Stimulated activated CD4-positive, alpha-beta T cell treated with anti-CD3 and anti-CD28 coated beads, Interleukin-4, amount 100 ng/mL, for 4 hours (primary cell): ENCODE measurements at regions not wholly inside any gene's neighbourhood (a gene's known extent, or its start where the extent isn't known, plus 50 kb on each side); places are given as distances from the start of the nearest gene placed in this dataset.

Experiments
- DNase-seq, 2 experiments: peaks; one replicate each; pipeline ENCODE4 v3.0.0-alpha.2; 2020

- no peak for DNase-seq
Observed at GRCh38 chr19:27773318-27774094, 1439.4 kb downstream of the UQCRFS1 start.

GRCh38 chr19:27772059-27772458 lies 1440.9 kb downstream of the UQCRFS1 start:
- no peak for DNase-seq

- no peak for DNase-seq
Observed at GRCh38 chr19:27770095-27770494, 1442.9 kb downstream of the UQCRFS1 start.

GRCh38 chr19:27767234-27767633 lies 1445.7 kb downstream of the UQCRFS1 start:
- no peak for DNase-seq

GRCh38 chr19:27765912-27766725 lies 1446.8 kb downstream of the UQCRFS1 start:
- DNase-seq: no peak

GRCh38 chr19:27765397-27765796 lies 1447.6 kb downstream of the UQCRFS1 start:
- DNase-seq: no peak

GRCh38 chr19:27764186-27764804 lies 1448.7 kb downstream of the UQCRFS1 start:
- no peak for DNase-seq

GRCh38 chr19:27762933-27763332 lies 1450.0 kb downstream of the UQCRFS1 start:
- DNase-seq: no peak

- no peak for DNase-seq
Observed at GRCh38 chr19:27759896-27760295, 1453.1 kb downstream of the UQCRFS1 start.

- no peak for DNase-seq
Observed at GRCh38 chr19:27758626-27759505, 1454.1 kb downstream of the UQCRFS1 start.

- no peak for DNase-seq
Observed at GRCh38 chr19:27754700-27755099, 1458.3 kb downstream of the UQCRFS1 start.

GRCh38 chr19:27753622-27754021 lies 1459.3 kb downstream of the UQCRFS1 start:
- no peak for DNase-seq

- DNase-seq: no peak
Observed at GRCh38 chr19:27752530-27753184, 1460.3 kb downstream of the UQCRFS1 start.

- DNase-seq: no peak
Observed at GRCh38 chr19:27751044-27751391, 1461.9 kb downstream of the UQCRFS1 start.

- DNase-seq: no peak
Observed at GRCh38 chr19:27750391-27751043, 1462.4 kb downstream of the UQCRFS1 start.

GRCh38 chr19:27748551-27749152 lies 1464.3 kb downstream of the UQCRFS1 start:
- no peak for DNase-seq

GRCh38 chr19:27746691-27747380 lies 1466.1 kb downstream of the UQCRFS1 start:
- DNase-seq: no peak

GRCh38 chr19:27745978-27746542 lies 1466.9 kb downstream of the UQCRFS1 start:
- no peak for DNase-seq

GRCh38 chr19:27744926-27745768 lies 1467.8 kb downstream of the UQCRFS1 start:
- DNase-seq: no peak
